Liver (tissue), 8 donors: ENCODE measurements at regions not wholly inside any gene's neighbourhood (a gene's known extent, or its start where the extent isn't known, plus 50 kb on each side); places are given as distances from the start of the nearest gene placed in this dataset.

Experiments used
- DNase-seq: peaks from one replicate; pipeline ENCODE4 v3.0.0-alpha.2; 2017; ENCODE audit warnings: low spot score
- H3K27ac ChIP-seq, 2 donors: one replicate each; pipeline ENCODE4 v1.7.0; 2013; ENCODE audit warnings: inconsistent platforms in 2 of 2, low read length in 2 of 2, control low read depth in 1 of 2, low read depth in 1 of 2, mild to moderate bottlenecking in 1 of 2
- H3K27me3 ChIP-seq, 4 donors: one replicate each; pipeline versions ENCODE4 v1.6.1 to v1.7.0; 2013; ENCODE audit warnings: low read length in 3 of 4, inconsistent platforms in 1 of 4, mild to moderate bottlenecking in 1 of 4, moderate library complexity in 1 of 4; ENCODE audit not compliant: control insufficient read depth in 4 of 4, insufficient read depth in 4 of 4
- H3K36me3 ChIP-seq, 4 donors: one replicate each; pipeline versions ENCODE4 v1.6.1 to v1.7.0; 2013; ENCODE audit warnings: low read length in 3 of 4, mild to moderate bottlenecking in 3 of 4, low read depth in 1 of 4, moderate library complexity in 1 of 4; ENCODE audit not compliant: control insufficient read depth in 4 of 4, insufficient read depth in 3 of 4
- H3K4me1 ChIP-seq, 4 donors: one replicate each; pipeline versions ENCODE4 v1.6.1 to v1.7.0; 2013; ENCODE audit warnings: low read length in 3 of 4, mild to moderate bottlenecking in 3 of 4, moderate library complexity in 1 of 4; ENCODE audit not compliant: control insufficient read depth in 4 of 4, insufficient read depth in 4 of 4
- H3K4me3 ChIP-seq, 3 donors: one replicate each; pipeline versions ENCODE4 v1.6.1 to v1.7.0; 2013; ENCODE audit warnings: low read length in 3 of 3, control low read depth in 1 of 3, low read depth in 1 of 3, mild to moderate bottlenecking in 1 of 3
- H3K9ac ChIP-seq, 2 donors: one replicate each; pipeline ENCODE4 v1.7.0; 2013; ENCODE audit warnings: low read length in 2 of 2, mild to moderate bottlenecking in 2 of 2, moderate library complexity in 2 of 2, control low read depth in 1 of 2, low read depth in 1 of 2
- H3K9me3 ChIP-seq, 4 donors: one replicate each; pipeline versions ENCODE4 v1.6.1 to v1.7.0; 2013; ENCODE audit warnings: low read length in 3 of 4; ENCODE audit not compliant: control insufficient read depth in 4 of 4
- EGR1 ChIP-seq, 2 donors: IDR thresholded peaks; 2 replicates each; pipeline ENCODE4 v1.6.1; 2016 to 2018; ENCODE audit warnings: antibody characterized with exemption in 2 of 2, low read depth in 2 of 2
- FOXA1 ChIP-seq: IDR thresholded peaks from 2 replicates; pipeline ENCODE4 v1.6.1; 2016; ENCODE audit warnings: antibody characterized with exemption
- FOXA2 ChIP-seq: IDR thresholded peaks from 2 replicates; pipeline ENCODE4 v1.6.1; 2016; ENCODE audit warnings: antibody characterized with exemption
- GABPA ChIP-seq, 2 donors: IDR thresholded peaks in 1 of 2; conservative IDR thresholded peaks in 1 of 2; 2 replicates each; pipeline ENCODE4 v1.6.1; 2016; ENCODE audit warnings: antibody characterized with exemption in 2 of 2, mild to moderate bottlenecking in 1 of 2, moderate library complexity in 1 of 2
- HNF4A ChIP-seq, 2 donors: conservative IDR thresholded peaks; 2 replicates each; pipeline ENCODE4 v1.6.1; 2016; ENCODE audit warnings: antibody characterized with exemption in 2 of 2, mild to moderate bottlenecking in 2 of 2
- HNF4G ChIP-seq: IDR thresholded peaks from 2 replicates; pipeline ENCODE4 v1.6.1; 2016; ENCODE audit warnings: antibody characterized with exemption
- JUND ChIP-seq, 2 donors: IDR thresholded peaks; 2 replicates each; pipeline ENCODE4 v1.6.1; 2016; ENCODE audit warnings: antibody characterized with exemption in 2 of 2
- NR2F2 ChIP-seq: IDR thresholded peaks from 2 replicates; pipeline ENCODE4 v1.6.1; 2016; ENCODE audit warnings: antibody characterized with exemption
- RAD21 ChIP-seq, 2 donors: IDR thresholded peaks; 2 replicates each; pipeline ENCODE4 v1.6.1; 2016; ENCODE audit warnings: antibody characterized with exemption in 2 of 2, mild to moderate bottlenecking in 2 of 2
- RXRA ChIP-seq, 2 donors: IDR thresholded peaks; 2 replicates each; pipeline ENCODE4 v1.6.1; 2017 to 2018; ENCODE audit warnings: antibody characterized with exemption in 2 of 2, mild to moderate bottlenecking in 1 of 2
- SP1 ChIP-seq: IDR thresholded peaks from 2 replicates; pipeline ENCODE4 v1.6.1; 2018; ENCODE audit warnings: antibody characterized with exemption, mild to moderate bottlenecking
- TAF1 ChIP-seq: conservative IDR thresholded peaks from 2 replicates; pipeline ENCODE4 v1.6.1; 2016; ENCODE audit warnings: antibody characterized with exemption, mild to moderate bottlenecking
- YY1 ChIP-seq: IDR thresholded peaks from 2 replicates; pipeline ENCODE4 v1.6.1; 2016; ENCODE audit warnings: antibody characterized with exemption, mild to moderate bottlenecking
- WGBS: extraction: QIAGEN DNeasy Blood & Tissue Kit; methylation state at CpG from one replicate; pipeline ENCODE4 v1.1.7; 2013; 5-methylcytosine and 5-hydroxymethylcytosine counted together
- TF ChIP-seq, protein P1 (sequence below): IDR thresholded peaks from 2 replicates; pipeline ENCODE4 v1.6.1; 2016; ENCODE audit warnings: antibody characterized with exemption
- TF ChIP-seq, protein P2 (sequence below): fragments of 150-350 bp; IDR thresholded peaks from 2 replicates; pipeline ENCODE4 v1.5.1; 2017; ENCODE audit warnings: improper control_type of control experiment, low read depth, low read length; ENCODE audit not compliant: missing input control
- TF ChIP-seq, protein P3 (sequence below): IDR thresholded peaks from 2 replicates; pipeline ENCODE4 v1.6.1; 2016; ENCODE audit warnings: antibody characterized with exemption
- TF ChIP-seq, protein P4 (sequence below): IDR thresholded peaks from 2 replicates; pipeline ENCODE4 v1.6.1; 2016; ENCODE audit warnings: antibody characterized with exemption, mild to moderate bottlenecking
- TF ChIP-seq, protein P5 (sequence below): IDR thresholded peaks from 2 replicates; pipeline ENCODE4 v1.6.1; 2016; ENCODE audit warnings: antibody characterized with exemption
- donor health status: healthy.
- donor health status: healthy.
- donor health status: healthy.
- donor health status: healthy.
- donor health status: healthy.

DNA sequence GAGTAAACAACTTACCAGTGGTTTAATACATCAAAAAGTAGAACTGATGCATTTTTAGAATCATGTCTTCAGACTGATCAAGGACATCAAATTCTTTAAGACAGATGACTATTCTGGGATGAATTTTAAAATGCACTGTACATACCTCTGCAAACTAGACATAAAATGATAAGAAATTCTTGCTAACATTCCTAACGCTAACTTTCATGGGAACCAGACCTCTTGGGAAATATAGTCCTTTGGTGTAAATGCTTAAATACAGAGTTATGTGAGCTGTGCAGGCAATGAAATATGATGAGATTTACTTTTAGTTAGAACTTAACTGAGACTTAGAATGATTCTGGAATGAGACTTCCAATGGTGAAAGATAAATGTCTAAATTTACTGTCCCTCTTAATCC lies 562.0 kb downstream of the NR4A2 start:
- WGBS, result 89% methylated on average over 1 of the region's 1 CpG

DNA sequence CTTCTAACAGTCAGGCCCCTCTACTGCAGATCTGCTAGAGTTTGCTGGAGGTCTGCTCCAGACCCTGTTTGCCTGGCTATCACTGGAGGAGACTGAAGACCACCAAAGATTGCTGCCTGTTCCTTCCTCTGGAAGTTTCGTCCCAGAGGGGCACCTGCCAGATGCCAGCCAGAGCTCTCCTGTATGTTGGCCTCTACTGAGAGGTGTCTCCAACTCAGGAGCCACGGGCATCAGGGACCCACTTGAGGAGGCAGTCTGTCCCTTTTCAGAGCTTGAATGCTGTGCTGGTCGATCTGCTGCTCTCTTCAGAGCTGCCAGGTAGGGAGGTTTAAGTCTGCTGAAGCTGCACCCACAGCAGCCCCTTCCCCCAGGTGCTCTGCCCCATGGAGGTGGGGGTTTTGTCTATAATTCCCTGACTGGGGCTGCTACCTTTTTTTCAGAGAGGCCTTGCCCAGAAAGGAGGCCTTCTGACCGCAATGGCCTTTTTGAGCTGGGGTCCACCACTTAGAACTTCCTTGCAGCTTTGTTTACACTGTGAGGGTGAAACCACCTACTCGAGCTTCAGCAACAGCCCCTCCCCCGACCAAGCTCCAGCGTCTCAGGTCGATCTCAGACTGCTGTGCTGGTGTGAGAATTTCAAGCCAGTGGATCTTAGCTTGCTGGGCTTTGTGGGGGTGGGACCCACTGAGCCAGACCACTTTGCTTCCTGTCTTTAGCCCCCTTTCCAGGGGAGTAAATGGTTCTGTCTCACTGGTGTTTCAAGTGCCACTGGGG lies 566.0 kb downstream of the NR4A2 start:
- no peaks in the 10 kb centered on the region for H3K9me3 ChIP-seq
- no peak overlapping the region for H3K4me3 ChIP-seq
- H3K36me3 ChIP-seq, result no peaks in the 10 kb centered on the region
- no peak overlapping the region for H3K27ac ChIP-seq
- no peaks in the 10 kb centered on the region for H3K4me1 ChIP-seq
- WGBS, result 55% methylated on average over 8 of the region's 8 CpGs
- no peak for TF ChIP-seq FOXA1
- no peak for TF ChIP-seq TAF1
- DNase-seq, result no peak
- H3K9ac ChIP-seq, result no peak overlapping the region
- H3K27me3 ChIP-seq, result no peaks in the 10 kb centered on the region

More for the DNA sequence above, 562.0 kb downstream of the NR4A2 start:
- TF ChIP-seq HNF4G (no peak), HNF4A (conservative IDR thresholded peaks at IDR 0.05) (no peak)
- TF ChIP-seq, protein P1, sequence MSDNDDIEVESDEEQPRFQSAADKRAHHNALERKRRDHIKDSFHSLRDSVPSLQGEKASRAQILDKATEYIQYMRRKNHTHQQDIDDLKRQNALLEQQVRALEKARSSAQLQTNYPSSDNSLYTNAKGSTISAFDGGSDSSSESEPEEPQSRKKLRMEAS, result no peak
- Histone ChIP-seq H3K4me1 (no peaks in the 10 kb centered on the region), H3K9ac (no peak overlapping the region), H3K27me3 (no peaks in the 10 kb centered on the region), H3K36me3 (no peaks in the 10 kb centered on the region), H3K9me3 (no peaks in the 10 kb centered on the region), H3K4me3 (no peak overlapping the region), H3K27ac (no peak overlapping the region)
- no peak for DNase-seq

DNA sequence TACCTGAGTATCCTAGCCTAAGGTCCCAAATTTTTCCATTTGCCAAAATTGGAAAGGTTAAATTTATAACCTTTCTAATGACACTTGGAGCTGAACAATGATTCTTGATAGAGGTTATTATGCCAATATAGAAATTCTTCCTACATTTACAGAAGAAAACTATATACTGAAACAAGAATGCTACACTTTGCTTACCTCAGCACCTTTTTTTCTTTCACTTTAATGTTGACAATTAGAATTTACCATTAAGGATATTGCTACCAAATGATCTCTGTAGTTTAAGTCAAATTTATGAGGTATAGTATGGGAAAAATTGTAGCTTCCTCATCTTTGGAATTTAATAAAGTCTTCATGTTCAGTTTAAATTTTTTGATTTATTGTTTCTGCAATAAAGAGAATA lies 577.0 kb downstream of the NR4A2 start:
- no peaks in the 10 kb centered on the region for H3K36me3 ChIP-seq
- no peak overlapping the region for H3K4me3 ChIP-seq
- no peak overlapping the region for H3K9ac ChIP-seq
- H3K4me1 ChIP-seq, result no peaks in the 10 kb centered on the region
- no peaks in the 10 kb centered on the region for H3K27me3 ChIP-seq
- H3K27ac ChIP-seq, result no peak overlapping the region
- DNase-seq, result no peak
- H3K9me3 ChIP-seq, result no peaks in the 10 kb centered on the region
- TF ChIP-seq HNF4A (conservative IDR thresholded peaks at IDR 0.05) (no peak), RAD21 (IDR thresholded peaks at IDR 0.05) (no peak), TAF1 (no peak), HNF4G (no peak), YY1 (no peak), GABPA (IDR thresholded peaks at IDR 0.05 in 1 of 2, conservative IDR thresholded peaks at IDR 0.05 in 1 of 2) (no peak), EGR1 (IDR thresholded peaks at IDR 0.05; ENCODE audit: low read depth in 2 of 2) (no peak), RXRA (IDR thresholded peaks at IDR 0.05) (no peak), JUND (IDR thresholded peaks at IDR 0.05) (no peak), NR2F2 (no peak), FOXA1 (no peak), SP1 (no peak), FOXA2 (no peak)
- TF ChIP-seq, protein P2, sequence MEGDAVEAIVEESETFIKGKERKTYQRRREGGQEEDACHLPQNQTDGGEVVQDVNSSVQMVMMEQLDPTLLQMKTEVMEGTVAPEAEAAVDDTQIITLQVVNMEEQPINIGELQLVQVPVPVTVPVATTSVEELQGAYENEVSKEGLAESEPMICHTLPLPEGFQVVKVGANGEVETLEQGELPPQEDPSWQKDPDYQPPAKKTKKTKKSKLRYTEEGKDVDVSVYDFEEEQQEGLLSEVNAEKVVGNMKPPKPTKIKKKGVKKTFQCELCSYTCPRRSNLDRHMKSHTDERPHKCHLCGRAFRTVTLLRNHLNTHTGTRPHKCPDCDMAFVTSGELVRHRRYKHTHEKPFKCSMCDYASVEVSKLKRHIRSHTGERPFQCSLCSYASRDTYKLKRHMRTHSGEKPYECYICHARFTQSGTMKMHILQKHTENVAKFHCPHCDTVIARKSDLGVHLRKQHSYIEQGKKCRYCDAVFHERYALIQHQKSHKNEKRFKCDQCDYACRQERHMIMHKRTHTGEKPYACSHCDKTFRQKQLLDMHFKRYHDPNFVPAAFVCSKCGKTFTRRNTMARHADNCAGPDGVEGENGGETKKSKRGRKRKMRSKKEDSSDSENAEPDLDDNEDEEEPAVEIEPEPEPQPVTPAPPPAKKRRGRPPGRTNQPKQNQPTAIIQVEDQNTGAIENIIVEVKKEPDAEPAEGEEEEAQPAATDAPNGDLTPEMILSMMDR, result no peak
- TF ChIP-seq, protein P3, sequence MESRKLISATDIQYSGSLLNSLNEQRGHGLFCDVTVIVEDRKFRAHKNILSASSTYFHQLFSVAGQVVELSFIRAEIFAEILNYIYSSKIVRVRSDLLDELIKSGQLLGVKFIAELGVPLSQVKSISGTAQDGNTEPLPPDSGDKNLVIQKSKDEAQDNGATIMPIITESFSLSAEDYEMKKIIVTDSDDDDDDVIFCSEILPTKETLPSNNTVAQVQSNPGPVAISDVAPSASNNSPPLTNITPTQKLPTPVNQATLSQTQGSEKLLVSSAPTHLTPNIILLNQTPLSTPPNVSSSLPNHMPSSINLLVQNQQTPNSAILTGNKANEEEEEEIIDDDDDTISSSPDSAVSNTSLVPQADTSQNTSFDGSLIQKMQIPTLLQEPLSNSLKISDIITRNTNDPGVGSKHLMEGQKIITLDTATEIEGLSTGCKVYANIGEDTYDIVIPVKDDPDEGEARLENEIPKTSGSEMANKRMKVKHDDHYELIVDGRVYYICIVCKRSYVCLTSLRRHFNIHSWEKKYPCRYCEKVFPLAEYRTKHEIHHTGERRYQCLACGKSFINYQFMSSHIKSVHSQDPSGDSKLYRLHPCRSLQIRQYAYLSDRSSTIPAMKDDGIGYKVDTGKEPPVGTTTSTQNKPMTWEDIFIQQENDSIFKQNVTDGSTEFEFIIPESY, result no peak
- TF ChIP-seq, protein P1, result no peak
- TF ChIP-seq, protein P4, sequence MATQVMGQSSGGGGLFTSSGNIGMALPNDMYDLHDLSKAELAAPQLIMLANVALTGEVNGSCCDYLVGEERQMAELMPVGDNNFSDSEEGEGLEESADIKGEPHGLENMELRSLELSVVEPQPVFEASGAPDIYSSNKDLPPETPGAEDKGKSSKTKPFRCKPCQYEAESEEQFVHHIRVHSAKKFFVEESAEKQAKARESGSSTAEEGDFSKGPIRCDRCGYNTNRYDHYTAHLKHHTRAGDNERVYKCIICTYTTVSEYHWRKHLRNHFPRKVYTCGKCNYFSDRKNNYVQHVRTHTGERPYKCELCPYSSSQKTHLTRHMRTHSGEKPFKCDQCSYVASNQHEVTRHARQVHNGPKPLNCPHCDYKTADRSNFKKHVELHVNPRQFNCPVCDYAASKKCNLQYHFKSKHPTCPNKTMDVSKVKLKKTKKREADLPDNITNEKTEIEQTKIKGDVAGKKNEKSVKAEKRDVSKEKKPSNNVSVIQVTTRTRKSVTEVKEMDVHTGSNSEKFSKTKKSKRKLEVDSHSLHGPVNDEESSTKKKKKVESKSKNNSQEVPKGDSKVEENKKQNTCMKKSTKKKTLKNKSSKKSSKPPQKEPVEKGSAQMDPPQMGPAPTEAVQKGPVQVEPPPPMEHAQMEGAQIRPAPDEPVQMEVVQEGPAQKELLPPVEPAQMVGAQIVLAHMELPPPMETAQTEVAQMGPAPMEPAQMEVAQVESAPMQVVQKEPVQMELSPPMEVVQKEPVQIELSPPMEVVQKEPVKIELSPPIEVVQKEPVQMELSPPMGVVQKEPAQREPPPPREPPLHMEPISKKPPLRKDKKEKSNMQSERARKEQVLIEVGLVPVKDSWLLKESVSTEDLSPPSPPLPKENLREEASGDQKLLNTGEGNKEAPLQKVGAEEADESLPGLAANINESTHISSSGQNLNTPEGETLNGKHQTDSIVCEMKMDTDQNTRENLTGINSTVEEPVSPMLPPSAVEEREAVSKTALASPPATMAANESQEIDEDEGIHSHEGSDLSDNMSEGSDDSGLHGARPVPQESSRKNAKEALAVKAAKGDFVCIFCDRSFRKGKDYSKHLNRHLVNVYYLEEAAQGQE, result no peak
- TF ChIP-seq, protein P5, sequence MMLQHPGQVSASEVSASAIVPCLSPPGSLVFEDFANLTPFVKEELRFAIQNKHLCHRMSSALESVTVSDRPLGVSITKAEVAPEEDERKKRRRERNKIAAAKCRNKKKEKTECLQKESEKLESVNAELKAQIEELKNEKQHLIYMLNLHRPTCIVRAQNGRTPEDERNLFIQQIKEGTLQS, result no peak
